GM12891 (cell line): ENCODE measurements at regions not wholly inside any gene's neighbourhood (a gene's known extent, or its start where the extent isn't known, plus 50 kb on each side); places are given as distances from the start of the nearest gene placed in this dataset.
"Not testable (repeated sequence)": the region's sequence is repeated elsewhere in the genome, so short reads cannot be mapped to it uniquely, and the experiment has no call there.

ENCODE experiments used
- DNase-seq: peaks from one replicate; pipeline ENCODE4 v3.0.0; 2011; ENCODE audit warnings: low spot score; ENCODE audit not compliant: insufficient read length
- FAIRE-seq: peaks from 2 replicates; lab custom pipeline; 2011; peaks lifted over from hg19 to GRCh38; lab: Jason Lieb, UNC
- PAX5 ChIP-seq: IDR thresholded peaks from 2 replicates; pipeline ENCODE4 v1.6.1; 2011; ENCODE audit warnings: low read length, moderate library complexity, mild to moderate bottlenecking; ENCODE audit not compliant: insufficient read depth, severe bottlenecking
- POLR2A ChIP-seq: IDR thresholded peaks from 2 replicates; pipeline ENCODE4 v1.6.1; 2011; ENCODE audit warnings: low read depth, low read length, control low read depth
- POLR2AphosphoS5 ChIP-seq: IDR thresholded peaks from 2 replicates; pipeline ENCODE4 v1.6.1; 2011; ENCODE audit warnings: low read depth, low read length, control low read depth
- POU2F2 ChIP-seq: IDR thresholded peaks from 2 replicates; pipeline ENCODE4 v1.6.1; 2011; ENCODE audit warnings: low read depth, mild to moderate bottlenecking, control low read depth, low read length, moderate library complexity
- SPI1 ChIP-seq: IDR thresholded peaks from 2 replicates; pipeline ENCODE4 v1.6.1; 2011; ENCODE audit warnings: low read depth, low read length, control low read depth
- TAF1 ChIP-seq: IDR thresholded peaks from 2 replicates; pipeline ENCODE4 v1.6.1; 2011; ENCODE audit warnings: low read depth, low read length, control low read depth

GRCh38 chr17:62147284-62147683 lies 82.2 kb upstream of the MED13 start:
- no peak for FAIRE-seq
- no peak for DNase-seq
- no peak for TF ChIP-seq POLR2AphosphoS5
- no peak for TF ChIP-seq POLR2A
- no peak for TF ChIP-seq TAF1
- no peak for TF ChIP-seq POU2F2
- no peak for TF ChIP-seq PAX5
- TF ChIP-seq SPI1, result no peak

- FAIRE-seq, result no peak
- DNase-seq, result no peak
Measured at GRCh38 chr17:62140836-62141235, 75.8 kb upstream of the MED13 start.

GRCh38 chr17:62140376-62140775 lies 75.3 kb upstream of the MED13 start:
- FAIRE-seq, result no peak

More at GRCh38 chr17:62140836-62141235, 75.8 kb upstream of the MED13 start:
- TF ChIP-seq POLR2AphosphoS5 (no peak), SPI1 (no peak), TAF1 (no peak), POU2F2 (no peak)

GRCh38 chr17:62139690-62140354 lies 74.7 kb upstream of the MED13 start:
- not testable (repeated sequence) for FAIRE-seq, DNase-seq

More at GRCh38 chr17:62140376-62140775, 75.3 kb upstream of the MED13 start:
- no peak for DNase-seq
- no peak for TF ChIP-seq TAF1
- no peak for TF ChIP-seq POLR2AphosphoS5
- TF ChIP-seq POLR2A, result no peak
- no peak for TF ChIP-seq SPI1
- no peak for TF ChIP-seq POU2F2
- TF ChIP-seq PAX5, result no peak

- FAIRE-seq (no peak), DNase-seq (no peak)
- TF ChIP-seq POU2F2, result no peak
- no peak for TF ChIP-seq PAX5
Measured at GRCh38 chr17:62139141-62139540, 74.1 kb upstream of the MED13 start.

- not testable (repeated sequence) for DNase-seq
- FAIRE-seq, result peak; percentile 38
Measured at GRCh38 chr17:62138676-62139121, 73.6 kb upstream of the MED13 start.

GRCh38 chr17:62137734-62138624 lies 72.9 kb upstream of the MED13 start:
- DNase-seq, result not testable (repeated sequence)
- FAIRE-seq, result peak; percentile 58

GRCh38 chr17:62137013-62137733 lies 72.1 kb upstream of the MED13 start:
- not testable (repeated sequence) for FAIRE-seq

GRCh38 chr17:62135742-62136141 lies 70.7 kb upstream of the MED13 start:
- DNase-seq (no peak), FAIRE-seq (no peak)
- TF ChIP-seq POLR2A (no peak), SPI1 (no peak), PAX5 (no peak), POU2F2 (no peak), TAF1 (no peak), POLR2AphosphoS5 (no peak)

More at GRCh38 chr17:62137013-62137733, 72.1 kb upstream of the MED13 start:
- DNase-seq, result not testable (repeated sequence)

- not testable (repeated sequence) for DNase-seq, FAIRE-seq
Measured at GRCh38 chr17:62135096-62135495, 70.0 kb upstream of the MED13 start.

- FAIRE-seq (no peak), DNase-seq (no peak)
- TF ChIP-seq POLR2AphosphoS5, result no peak
- TF ChIP-seq POLR2A, result no peak
- no peak for TF ChIP-seq TAF1
- TF ChIP-seq SPI1, result no peak
- no peak for TF ChIP-seq POU2F2
- no peak for TF ChIP-seq PAX5
Measured at GRCh38 chr17:62134397-62134796, 69.3 kb upstream of the MED13 start.

GRCh38 chr17:62131271-62131670 lies 66.2 kb upstream of the MED13 start:
- DNase-seq, FAIRE-seq: not testable (repeated sequence)
